PC-3 (cell line): ENCODE measurements at regions not wholly inside any gene's neighbourhood (a gene's known extent, or its start where the extent isn't known, plus 50 kb on each side); places are given as distances from the start of the nearest gene placed in this dataset.

ENCODE experiments used
- ATAC-seq: fragments of 200-7000 bp; cut with Tn5 transposase; 2 replicates; pipeline ENCODE4 v1.9.1; 2020; ENCODE audit warnings: mild to moderate bottlenecking, moderate library complexity
- BruUV-seq: library from RNA; stranded (reverse); fragments of 400-500 nt; replicated peaks from 2 replicates; lab custom pipeline; 2021; lab: Mats Ljungman, UMichigan
- CTCF ChIA-PET: fragments of 300-600 bp; sonication (Branson Sonifier 250); formaldehyde crosslinking; loops from one replicate; lab custom pipeline; 2022; ENCODE audit warnings: antibody characterized with exemption; lab: Charles Lee
- POLR2A ChIA-PET: fragments of 300-600 bp; sonication (Branson Sonifier 250); formaldehyde crosslinking; loops from one replicate; lab custom pipeline; 2022; ENCODE audit warnings: antibody characterized with exemption; ENCODE audit not compliant: unreplicated experiment; lab: Charles Lee
- DNase-seq: peaks from one replicate; pipeline ENCODE4 v3.0.0-alpha.2; 2015
- H2AFZ ChIP-seq: fragments of 300-600 bp; sonication (generic); 2 replicates; pipeline ENCODE4 v1.6.0; 2016; ENCODE audit warnings: antibody characterized with exemption, low read length
- H3F3A ChIP-seq: fragments of 300-600 bp; sonication (generic); one replicate; pipeline ENCODE4 v1.6.0; 2017; ENCODE audit warnings: antibody characterized with exemption, low read length, control low read depth, mild to moderate bottlenecking; ENCODE audit not compliant: unreplicated experiment
- H3K27ac ChIP-seq: fragments of 300-600 bp; sonication (generic); 2 replicates; pipeline ENCODE4 v1.5.1; 2016; ENCODE audit warnings: mild to moderate bottlenecking, low read length
- H3K27me3 ChIP-seq: fragments of 300-600 bp; sonication (generic); 2 replicates; pipeline ENCODE4 v1.6.1; 2016; ENCODE audit warnings: low read length, mixed read lengths
- H3K36me3 ChIP-seq: fragments of 300-600 bp; sonication (generic); 2 replicates; pipeline ENCODE4 v1.6.1; 2016; ENCODE audit warnings: low read depth, mixed run types, low read length, mixed read lengths
- H3K4me1 ChIP-seq: fragments of 300-600 bp; sonication (generic); 2 replicates; pipeline ENCODE4 v1.5.1; 2016; ENCODE audit warnings: low read length; ENCODE audit not compliant: insufficient read depth
- H3K4me2 ChIP-seq: fragments of 300-600 bp; sonication (generic); 2 replicates; pipeline ENCODE4 v1.6.0; 2016; ENCODE audit warnings: low read length
- H3K4me3 ChIP-seq: fragments of 300-600 bp; sonication (generic); 2 replicates; pipeline ENCODE4 v1.5.1; 2016; ENCODE audit warnings: mild to moderate bottlenecking, low read length, mixed read lengths
- H3K79me2 ChIP-seq: fragments of 300-600 bp; sonication (generic); 2 replicates; pipeline ENCODE4 v1.6.1; 2017; ENCODE audit warnings: low read length, mixed read lengths
- H3K9ac ChIP-seq: fragments of 300-600 bp; sonication (generic); 2 replicates; pipeline ENCODE4 v1.6.0; 2016; ENCODE audit warnings: mild to moderate bottlenecking, low read length
- H3K9me2 ChIP-seq: fragments of 300-600 bp; sonication (generic); replicated peaks from 2 replicates; pipeline ENCODE4 v1.6.1; 2016; ENCODE audit warnings: mixed run types, low read length, mixed read lengths
- H3K9me3 ChIP-seq: fragments of 300-600 bp; sonication (generic); 2 replicates; pipeline ENCODE4 v1.6.1; 2016; ENCODE audit warnings: low read length, mixed read lengths
- H4K20me1 ChIP-seq: fragments of 300-600 bp; sonication (generic); 2 replicates; pipeline ENCODE4 v1.6.1; 2016; ENCODE audit warnings: low read length, mixed read lengths
- CTCF ChIP-seq: fragments of 300-600 bp; sonication (generic); conservative IDR thresholded peaks from 2 replicates; pipeline ENCODE4 v1.5.1; 2017; ENCODE audit warnings: antibody characterized with exemption, low read depth, mild to moderate bottlenecking, low read length
- EZH2 ChIP-seq: fragments of 300-600 bp; sonication (generic); IDR thresholded peaks from one replicate; pipeline ENCODE4 v1.6.1; 2017; ENCODE audit warnings: antibody characterized with exemption, mild to moderate bottlenecking, low read length; ENCODE audit not compliant: unreplicated experiment
- EZH2phosphoT487 ChIP-seq: fragments of 300-600 bp; sonication (generic); IDR thresholded peaks from 2 replicates; pipeline ENCODE4 v1.6.1; 2018; ENCODE audit warnings: mild to moderate bottlenecking, antibody characterized with exemption, low read length, borderline replicate concordance
- intact Hi-C: fragments of 100-400 bp; cut with micrococcal nuclease; formaldehyde crosslinking; loops from 2 replicates; pipeline ENCODE4 v1.9.0; 2023

DNA sequence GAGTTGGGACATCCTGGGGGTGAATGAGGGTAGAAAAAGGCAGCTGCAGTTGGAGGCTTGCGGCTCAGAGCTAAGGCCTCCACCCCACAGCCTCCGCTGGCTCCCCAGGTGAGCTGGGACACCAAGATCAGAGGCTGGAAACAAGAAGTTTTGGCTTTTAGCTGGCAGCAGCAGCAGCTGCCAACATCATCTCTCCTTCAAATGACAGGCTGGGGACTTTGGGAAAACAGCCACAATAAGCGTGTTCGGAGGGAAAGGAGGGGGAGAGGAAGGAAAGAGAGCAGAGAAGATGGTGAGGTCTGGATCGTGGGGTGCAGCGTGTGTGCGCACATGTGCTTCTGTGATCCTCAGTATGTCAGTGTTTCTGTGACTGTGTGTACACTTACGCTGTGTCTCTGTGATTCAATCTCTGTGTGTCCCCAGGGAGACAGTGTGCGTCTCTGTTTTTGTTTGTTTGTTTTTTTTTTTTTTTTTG is 62.0 kb upstream of the RASD2 start:
- Histone ChIP-seq H3K4me3 (no peak overlapping the region), H3F3A (no peaks in the 10 kb centered on the region), H4K20me1 (no peaks in the 10 kb centered on the region), H3K9me2 (no peaks in the 10 kb centered on the region), H2AFZ (no peak overlapping the region), H3K9me3 (no peaks in the 10 kb centered on the region), H3K36me3 (no peaks in the 10 kb centered on the region), H3K27ac (no peak overlapping the region), H3K4me2 (peak overlapping the region; percentile 8; the same call in 1 of the 2 replicates), H3K4me1 (peaks cover 36% of the 10 kb centered on the region), H3K9ac (0 out of 2 replicates have a peak overlapping the region, but pooled peaks have one; percentile 17), H3K79me2 (no peaks in the 10 kb centered on the region), H3K27me3 (no peaks in the 10 kb centered on the region)
- intact Hi-C loops = no loop called here
- ChIA-PET POLR2A (interaction anchor here (0.7 kb wide), 1 partner anchor 148 kb away, joined by 14 read pairs; no protein-coding TSS in a partner anchor), CTCF (interaction anchor here (0.8 kb wide), 1 partner anchor 127 kb away, joined by 11 read pairs; no protein-coding TSS in a partner anchor)
- no peak for ATAC-seq
- TF ChIP-seq EZH2phosphoT487 = no peak
- TF ChIP-seq EZH2 = no peak
- TF ChIP-seq CTCF = no peak
- DNase-seq = no peak
- BruUV-seq = no TSS peak

DNA sequence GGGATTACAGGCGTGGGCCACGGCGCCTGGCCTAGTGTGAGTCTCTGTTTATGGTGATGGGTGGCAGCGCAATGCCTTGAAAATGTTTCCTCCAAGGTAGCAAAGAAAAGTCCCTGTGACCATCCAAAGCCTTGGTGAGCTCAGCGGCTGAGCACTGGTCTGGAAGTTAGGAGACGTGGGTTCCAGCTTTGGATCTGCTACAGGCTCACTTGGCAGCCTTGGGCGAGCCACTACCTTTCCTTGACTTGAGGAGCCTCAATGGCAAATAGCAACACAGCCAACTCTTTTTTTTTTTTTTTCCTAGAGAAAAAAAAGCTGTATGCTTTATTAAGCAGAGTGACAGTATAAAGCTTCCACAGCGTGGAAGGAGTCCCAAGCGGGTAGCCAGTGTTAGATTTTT is 61.3 kb upstream of the RASD2 start:
- H3F3A ChIP-seq = no peaks in the 10 kb centered on the region
- POLR2A ChIA-PET = interaction anchor here (0.7 kb wide), 1 partner anchor 147 kb away, joined by 14 read pairs; no protein-coding TSS in a partner anchor
- H3K9ac ChIP-seq = no peak overlapping the region
- no peaks in the 10 kb centered on the region for H3K9me2 ChIP-seq
- no peaks in the 10 kb centered on the region for H3K36me3 ChIP-seq
- H3K4me2 ChIP-seq = no peak overlapping the region
- no peak overlapping the region for H2AFZ ChIP-seq
- DNase-seq (no peak), ATAC-seq (no peak)
- no peaks in the 10 kb centered on the region for H4K20me1 ChIP-seq
- no peaks in the 10 kb centered on the region for H3K9me3 ChIP-seq
- BruUV-seq = no TSS peak
- no peak overlapping the region for H3K4me3 ChIP-seq
- intact Hi-C loops = no loop called here
- peaks cover 36% of the 10 kb centered on the region for H3K4me1 ChIP-seq
- TF ChIP-seq EZH2 = no peak
- TF ChIP-seq CTCF = no peak
- no peak for TF ChIP-seq EZH2phosphoT487
- H3K79me2 ChIP-seq = no peaks in the 10 kb centered on the region
- H3K27ac ChIP-seq = no peak overlapping the region
- no peaks in the 10 kb centered on the region for H3K27me3 ChIP-seq
- CTCF ChIA-PET = interaction anchor here (0.5 kb wide), 1 partner anchor 110 kb away, joined by 3 read pairs; no protein-coding TSS in a partner anchor

- no peaks in the 10 kb centered on the region for H3K9me2 ChIP-seq
- peak; percentile 9 for DNase-seq
- no peak for TF ChIP-seq EZH2phosphoT487
- TF ChIP-seq CTCF = no peak
- TF ChIP-seq EZH2 = no peak
- H3K4me3 ChIP-seq = no peak overlapping the region
- H3K4me1 ChIP-seq = peaks cover 36% of the 10 kb centered on the region
- no peaks in the 10 kb centered on the region for H3K79me2 ChIP-seq
- peak overlapping the region; percentile 16; the same call in 1 of the 2 replicates for H3K4me2 ChIP-seq
- no peaks in the 10 kb centered on the region for H3K27me3 ChIP-seq
- H3K9me3 ChIP-seq = no peaks in the 10 kb centered on the region
- intact Hi-C loops = no loop called here
- ChIA-PET POLR2A (no interaction called here), CTCF (interaction anchor here (0.5 kb wide), 1 partner anchor 111 kb away, joined by 3 read pairs; no protein-coding TSS in a partner anchor)
- no peak overlapping the region for H2AFZ ChIP-seq
- no peak overlapping the region for H3K9ac ChIP-seq
- H4K20me1 ChIP-seq = no peaks in the 10 kb centered on the region
- 0 out of 2 replicates have a peak overlapping the region, but pooled peaks have one; percentile 18 for H3K27ac ChIP-seq
- H3F3A ChIP-seq = no peaks in the 10 kb centered on the region
- BruUV-seq = no TSS peak
- peak; percentile 21; the same call in 1 of the 2 replicates for ATAC-seq
- H3K36me3 ChIP-seq = no peaks in the 10 kb centered on the region
Measured at GRCh38 chr22:35479985-35480550, 60.6 kb upstream of the RASD2 start.
